ENCODE measurements at regions not wholly inside any gene's neighbourhood (a gene's known extent, or its start where the extent isn't known, plus 50 kb on each side); places are given as distances from the start of the nearest gene placed in this dataset.

DNA sequence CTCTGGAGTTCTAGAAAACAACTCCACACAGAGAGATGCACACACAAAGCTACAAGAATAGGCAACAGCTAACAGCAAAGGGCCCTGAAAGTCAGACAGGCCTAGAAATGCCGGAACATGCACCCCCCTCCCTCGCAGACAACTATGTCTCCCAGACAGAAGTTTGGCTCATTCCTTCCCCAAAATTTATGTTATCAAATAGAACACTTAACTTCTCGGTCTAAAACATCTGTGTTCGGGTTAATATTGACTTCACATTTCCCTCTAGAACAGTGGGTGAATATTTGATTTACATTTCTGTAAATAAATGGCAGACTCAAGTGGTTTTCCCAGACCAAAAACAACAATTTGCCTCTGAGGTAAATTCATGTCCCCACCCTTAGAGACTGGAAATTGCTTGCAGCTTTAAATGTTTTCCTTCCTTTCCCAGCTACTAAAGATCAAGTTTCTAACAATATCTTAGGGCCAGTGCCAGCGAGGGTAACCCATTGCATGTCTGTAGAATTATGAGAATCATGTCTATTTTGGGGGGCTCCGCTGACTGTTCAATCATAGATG is 92.5 kb upstream of the INHBA start:
- DNase-seq (ENCODE audit: low spot score) = no peak

DNA sequence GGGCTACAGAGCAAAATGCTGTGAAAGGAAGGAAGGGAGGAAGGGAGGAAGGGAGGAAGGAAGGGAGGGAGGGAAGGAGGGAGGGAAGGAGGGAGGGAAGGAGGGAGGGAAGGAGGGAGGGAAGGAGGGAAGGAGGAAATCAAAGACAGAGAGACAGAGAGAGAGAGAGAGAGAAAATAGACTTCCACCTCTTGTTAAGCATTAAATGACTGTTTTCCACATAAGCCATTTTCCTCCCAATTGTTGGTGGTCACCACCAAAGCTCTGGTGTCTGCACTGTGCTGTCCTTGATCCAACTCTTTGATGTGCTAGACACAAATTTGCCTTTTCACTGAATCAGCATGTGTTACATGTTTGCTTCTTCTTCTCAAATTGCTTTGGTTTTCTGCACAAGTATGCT is 90.7 kb upstream of the INHBA start:
- DNase-seq (ENCODE audit: low spot score) = no peak

DNA sequence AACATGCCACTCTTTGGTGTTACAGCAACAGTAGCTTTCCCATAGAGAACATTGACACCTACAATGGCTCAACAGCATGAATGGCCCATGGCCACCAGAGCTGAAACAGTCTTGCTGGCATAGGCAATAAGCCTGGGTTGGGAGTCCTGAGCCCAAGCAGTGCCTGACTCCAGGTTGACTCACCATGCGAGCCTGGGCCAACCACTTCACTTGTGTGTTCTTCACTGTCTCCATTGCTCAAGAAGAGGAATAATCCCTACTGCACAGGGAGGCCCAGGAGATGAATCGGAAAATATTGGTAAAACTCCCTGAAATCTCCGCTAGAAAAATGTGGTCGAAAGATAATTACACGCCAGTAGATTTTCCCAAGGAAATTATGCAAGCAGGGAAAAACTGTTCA is 89.2 kb upstream of the INHBA start:
- DNase-seq (ENCODE audit: low spot score) = no peak

DNA sequence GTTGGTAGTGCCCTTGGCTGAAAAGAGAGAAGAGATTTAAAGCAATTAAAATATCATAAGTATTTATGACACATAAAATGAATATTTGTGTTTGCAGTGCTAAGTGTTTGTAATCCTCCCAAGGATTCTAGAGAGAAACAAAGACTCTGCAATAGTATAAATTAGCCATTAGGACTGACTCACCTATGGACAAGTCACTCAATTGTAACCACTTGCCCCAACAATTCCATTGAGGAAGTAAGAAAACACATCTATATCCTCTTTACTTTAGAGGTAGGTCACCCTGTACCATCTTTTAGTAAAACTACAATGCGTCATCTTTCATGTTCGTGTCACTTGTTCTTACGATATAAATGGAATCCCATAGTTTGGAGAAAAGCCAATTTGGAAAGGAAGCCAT is 85.7 kb upstream of the INHBA start:
- no peak for DNase-seq (ENCODE audit: low spot score)

DNA sequence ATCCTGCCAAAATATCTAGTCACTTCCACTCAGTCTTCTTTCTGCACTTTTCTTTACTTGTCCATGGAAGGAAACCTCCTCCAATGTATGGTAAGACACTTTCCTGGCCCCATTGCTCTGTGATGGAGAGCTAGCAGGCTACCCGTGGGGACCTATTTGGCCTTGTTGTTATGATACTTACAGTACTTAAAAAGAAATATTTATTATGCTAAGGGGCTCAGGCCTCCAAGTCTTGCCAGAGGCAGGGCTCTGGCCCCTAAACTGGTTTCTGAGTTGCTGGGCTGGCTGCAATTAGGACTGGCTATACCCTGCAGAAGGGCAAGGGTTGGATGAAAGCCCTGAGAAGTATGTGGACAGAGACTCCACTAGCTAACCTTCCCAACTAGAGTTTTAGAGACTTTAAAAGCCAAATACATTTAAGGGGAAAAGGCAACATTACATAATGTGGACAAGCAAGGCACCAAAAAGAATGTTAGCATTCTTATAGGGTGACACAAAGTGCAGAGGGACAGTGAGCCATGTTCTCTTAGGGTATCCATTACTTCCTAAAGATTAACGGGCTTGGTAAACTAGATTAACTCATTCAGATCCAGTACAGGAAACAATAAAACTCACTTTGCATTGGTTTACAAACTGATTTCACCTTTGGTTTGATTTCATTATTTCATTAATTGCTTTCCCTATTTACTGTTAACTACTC is 84.9 kb upstream of the INHBA start:
- no peak for DNase-seq (ENCODE audit: low spot score)

DNA sequence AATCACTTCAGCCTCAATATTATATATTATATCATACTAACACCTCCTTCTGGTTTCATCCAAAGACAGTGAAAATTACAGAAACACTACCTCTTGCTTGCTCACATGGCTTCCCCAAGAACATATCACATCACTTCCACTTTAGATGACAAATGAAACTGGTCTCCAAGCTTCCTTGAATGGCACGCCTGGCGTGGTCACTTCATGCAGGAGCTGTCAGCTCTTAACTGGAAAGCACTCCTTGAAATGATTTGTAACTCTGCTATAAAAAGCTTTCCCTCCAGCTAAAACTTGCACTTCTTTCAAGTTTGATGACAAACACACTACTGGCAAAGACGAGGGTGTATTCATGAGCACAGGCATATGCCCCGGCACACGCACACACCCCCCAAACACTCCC is 84.1 kb upstream of the INHBA start:
- no peak for DNase-seq (ENCODE audit: low spot score)

DNA sequence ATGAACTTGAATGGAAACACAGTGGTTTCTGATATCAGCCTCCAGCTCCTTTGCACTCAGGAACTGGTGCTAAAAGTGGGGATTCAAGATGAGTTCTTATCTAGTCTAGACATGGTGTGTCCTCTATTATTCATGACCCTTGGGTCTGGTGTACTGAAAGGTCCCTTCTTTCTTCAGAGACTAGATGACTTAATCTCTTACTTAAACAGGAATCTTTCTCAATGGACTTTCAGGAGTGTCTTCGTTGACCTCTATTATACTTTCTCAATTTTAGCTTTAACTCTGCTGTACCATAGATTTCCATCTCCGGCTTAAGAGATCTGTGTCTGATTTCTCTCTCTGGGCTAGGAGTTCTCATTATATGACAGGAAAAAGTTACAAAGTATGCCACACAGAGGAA is 83.5 kb upstream of the INHBA start:
- no peak for DNase-seq (ENCODE audit: low spot score)

DNA sequence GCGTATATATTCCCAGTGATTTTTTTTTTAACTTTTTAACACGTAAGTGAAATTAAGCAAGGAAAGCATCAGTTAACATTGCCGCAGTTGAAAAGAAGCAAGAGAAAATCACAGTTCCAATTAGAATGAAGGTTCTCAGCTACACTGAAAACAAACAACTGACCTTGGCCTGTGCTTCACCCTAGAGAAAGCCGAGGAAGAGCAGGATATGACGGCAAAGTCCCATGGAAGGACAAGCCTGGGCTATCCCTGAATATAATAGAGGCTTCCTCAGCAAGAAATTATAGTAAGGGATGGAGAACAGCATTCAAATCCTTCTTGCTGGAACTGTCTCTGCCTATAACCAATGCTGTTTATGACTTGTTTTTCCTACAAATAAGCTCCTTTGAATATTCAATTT is 83.0 kb upstream of the INHBA start:
- no peak for DNase-seq (ENCODE audit: low spot score)

DNA sequence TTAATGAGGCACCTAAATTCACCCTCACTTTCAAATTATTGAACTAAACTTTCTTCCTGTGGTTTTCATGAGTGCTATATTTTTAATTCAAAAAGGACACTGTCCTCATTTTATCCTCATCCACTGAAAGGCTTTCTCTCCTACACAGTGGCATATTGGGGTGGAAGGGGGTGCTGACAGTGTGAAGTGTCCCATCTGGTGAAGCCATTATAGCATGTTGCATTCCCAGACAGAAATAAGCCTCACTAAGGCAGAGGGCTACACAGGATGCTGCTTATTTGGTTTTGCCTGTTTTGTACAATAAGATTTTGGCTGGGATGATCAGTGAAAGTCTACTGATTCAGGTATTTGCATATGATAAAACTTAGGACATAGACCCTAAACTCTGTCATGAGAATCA is 82.4 kb upstream of the INHBA start:
- no peak for DNase-seq (ENCODE audit: low spot score)

DNA sequence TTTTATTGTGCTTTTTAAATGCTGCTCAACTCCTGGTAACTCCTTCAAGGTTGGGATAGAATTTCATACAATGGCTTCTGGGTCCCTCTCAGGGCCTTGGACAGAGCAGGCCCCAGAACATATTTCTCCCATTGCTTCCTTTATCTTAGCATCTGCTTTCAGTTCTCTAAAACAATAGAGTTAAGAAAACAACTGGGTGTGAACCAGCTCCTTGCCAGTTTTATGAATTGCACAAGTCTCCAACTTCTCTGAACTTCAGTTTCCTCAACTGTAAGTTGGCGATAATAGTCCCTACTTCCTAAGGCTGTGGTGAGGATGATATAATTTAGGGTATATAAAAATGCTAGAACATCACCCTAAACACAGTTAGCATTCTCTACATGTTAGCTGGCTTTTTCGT is 77.0 kb upstream of the INHBA start:
- no peak for DNase-seq (ENCODE audit: low spot score)

DNA sequence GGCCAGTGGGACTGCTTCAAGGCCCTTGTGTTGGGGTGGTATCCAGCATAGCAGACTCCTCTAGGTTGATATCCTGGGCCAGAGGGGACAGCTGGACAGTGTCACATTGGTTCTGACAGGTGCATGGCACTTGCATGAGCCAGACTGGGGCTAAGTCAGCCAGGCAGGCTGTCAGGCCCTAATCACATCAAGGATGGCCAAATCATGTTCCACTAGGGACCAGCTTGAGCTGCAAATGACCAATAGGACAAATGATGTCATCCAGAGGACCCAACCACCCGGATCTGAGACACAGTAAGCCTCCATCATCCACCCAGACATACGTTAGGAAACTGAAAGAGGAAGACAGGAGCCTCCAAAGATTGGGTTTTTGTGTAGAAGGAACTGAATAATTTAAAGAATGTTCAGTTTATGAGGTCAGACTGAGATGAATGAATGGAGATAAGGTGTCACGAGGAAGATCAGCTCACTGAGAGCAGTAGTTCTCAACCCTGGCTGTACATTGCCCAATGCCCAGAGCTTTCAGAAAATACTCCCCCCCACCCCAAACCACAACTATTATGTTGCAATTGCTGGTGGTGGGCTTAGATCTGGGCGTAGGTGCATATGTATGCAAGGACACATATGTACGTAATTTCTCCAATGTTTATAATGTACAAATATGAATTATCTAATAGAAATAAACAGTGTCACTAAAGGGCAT is 75.2 kb upstream of the INHBA start:
- no peak for DNase-seq (ENCODE audit: low spot score)

DNA sequence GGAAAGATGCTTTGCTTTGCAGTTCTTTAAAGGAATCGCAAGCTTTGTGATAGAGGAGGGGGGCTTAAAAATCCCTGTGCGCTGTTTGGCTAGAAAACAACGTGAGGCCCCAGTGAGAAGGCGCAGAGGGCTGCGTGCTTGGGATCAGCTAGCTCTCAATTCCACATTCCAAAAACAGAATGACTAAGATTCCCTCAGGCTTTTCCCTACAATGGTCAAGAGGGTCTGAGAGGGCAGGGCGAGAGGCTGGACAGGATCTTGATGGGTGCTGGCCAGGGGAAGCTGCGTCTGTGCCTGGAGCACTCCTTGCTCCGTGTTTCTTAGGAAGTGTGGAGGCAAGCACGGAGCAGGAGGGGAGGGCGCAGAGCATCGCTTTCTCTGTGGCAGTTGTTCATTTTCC is 72.1 kb upstream of the INHBA start:
- DNase-seq (ENCODE audit: low spot score) = no peak

DNA sequence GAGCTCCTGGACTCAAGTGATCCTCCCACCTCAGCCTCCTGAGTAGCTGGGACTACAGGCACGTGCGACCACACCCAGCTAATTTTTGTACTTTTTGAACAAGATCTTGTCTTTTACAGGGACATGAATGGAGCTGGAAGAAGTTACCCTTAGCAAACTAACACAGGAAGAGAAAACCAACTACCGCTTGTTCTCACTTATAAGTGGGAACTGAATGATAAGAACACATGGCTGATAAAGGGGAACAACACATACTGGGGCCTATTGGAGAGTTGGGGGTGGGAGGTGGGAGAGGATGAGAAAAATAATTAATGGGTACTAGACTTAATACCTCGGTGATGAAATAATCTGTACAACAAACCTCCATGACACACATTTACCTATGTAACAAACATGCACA is 70.9 kb upstream of the INHBA start:
- DNase-seq (ENCODE audit: low spot score) = no peak

DNA sequence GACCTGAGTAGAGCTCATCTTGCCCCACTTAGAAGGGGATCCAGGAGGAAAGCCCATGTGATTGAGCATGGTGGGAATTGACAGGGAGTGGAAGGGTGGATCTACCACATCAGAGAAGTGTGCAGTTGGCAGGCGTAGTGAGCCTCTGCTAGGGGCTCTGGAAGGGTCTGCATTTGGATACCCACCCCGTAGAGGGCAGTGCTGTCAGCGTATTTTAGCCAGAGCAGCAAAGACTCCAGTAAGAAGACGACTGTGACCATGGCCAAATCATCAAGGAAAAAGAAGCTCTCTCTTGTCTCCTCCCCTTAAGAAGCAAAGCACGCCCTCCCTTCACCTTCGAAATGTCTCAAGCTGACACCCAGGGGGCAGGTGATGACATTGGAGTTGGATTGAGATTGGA is 68.8 kb upstream of the INHBA start:
- DNase-seq (ENCODE audit: low spot score) = no peak

DNA sequence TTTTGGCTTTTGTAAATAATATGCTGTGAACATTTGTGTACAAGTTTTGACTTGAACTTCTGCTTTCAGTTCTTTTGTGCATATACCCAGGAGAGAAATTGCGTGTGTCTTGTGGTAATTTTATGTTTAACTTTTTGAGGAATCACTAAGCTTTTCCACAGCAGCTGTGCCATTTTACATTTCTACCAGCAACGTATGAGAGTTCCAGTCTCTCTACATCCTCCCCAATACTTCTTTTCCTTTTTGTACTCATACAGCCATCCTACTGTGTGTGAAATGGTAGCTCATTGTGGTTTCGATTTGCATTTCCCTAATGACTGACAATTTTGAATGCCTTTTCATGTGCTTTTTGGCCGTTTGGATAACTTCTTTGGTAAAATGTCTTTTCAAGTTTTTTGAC is 66.3 kb upstream of the INHBA start:
- no peak for DNase-seq (ENCODE audit: low spot score)

DNA sequence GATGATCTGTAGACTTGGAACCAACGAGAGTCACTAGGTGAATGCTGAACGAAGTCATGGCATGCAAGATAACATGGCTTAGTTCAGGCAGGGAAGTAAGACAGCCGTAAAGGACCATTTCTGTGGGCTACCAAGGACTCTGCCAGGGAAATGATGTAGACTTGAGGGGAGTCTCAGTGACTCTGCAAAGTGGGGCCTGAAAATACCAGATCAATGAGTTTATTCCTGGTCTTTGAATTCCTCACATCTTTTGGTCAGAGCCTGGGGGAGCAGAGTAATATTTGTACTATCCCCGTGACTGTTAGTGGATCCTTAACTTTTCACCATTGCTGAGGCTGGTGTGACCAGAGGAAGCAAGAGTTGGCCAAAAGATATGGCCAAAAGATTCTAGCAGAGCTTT is 60.7 kb upstream of the INHBA start:
- DNase-seq (ENCODE audit: low spot score) = no peak

DNA sequence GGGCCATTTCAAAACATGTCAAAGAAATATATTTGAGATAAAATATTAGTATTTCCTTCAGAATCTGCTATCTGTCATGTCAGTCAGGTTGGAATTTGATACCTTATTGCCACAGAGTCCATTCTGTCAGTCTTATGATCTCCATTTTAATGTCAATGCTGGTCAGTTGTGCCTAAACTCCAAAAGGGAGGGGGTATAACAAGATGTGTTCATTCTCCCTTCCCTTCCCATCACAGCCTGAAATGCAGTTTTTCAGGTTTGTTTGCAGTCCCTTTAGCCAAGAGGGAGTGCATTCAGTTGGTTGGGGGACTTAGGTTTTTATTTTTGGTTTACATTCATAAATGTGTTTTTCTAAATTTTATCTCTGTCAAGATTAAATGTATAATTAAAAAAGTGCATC is 59.8 kb upstream of the INHBA start:
- DNase-seq (ENCODE audit: low spot score) = no peak

DNA sequence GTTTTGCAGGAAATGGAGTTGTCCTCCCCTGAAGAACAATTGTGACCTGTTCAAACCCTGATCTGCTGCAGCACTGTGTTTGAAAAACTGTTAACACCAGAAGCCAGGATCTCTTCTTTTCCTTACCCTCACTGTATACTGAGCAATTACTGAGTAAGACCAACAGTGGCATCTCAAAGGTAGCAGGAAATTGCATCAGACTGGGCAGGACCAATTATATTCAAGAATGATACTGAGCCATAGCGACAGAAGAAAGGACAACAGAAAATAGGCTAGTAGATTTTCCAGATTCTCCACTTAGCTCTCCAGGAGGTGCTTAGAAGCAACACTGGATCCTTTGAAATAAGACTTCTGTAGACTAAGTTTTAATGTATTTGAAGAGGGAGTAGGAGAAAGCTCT is 57.4 kb upstream of the INHBA start:
- DNase-seq (ENCODE audit: low spot score) = no peak

DNA sequence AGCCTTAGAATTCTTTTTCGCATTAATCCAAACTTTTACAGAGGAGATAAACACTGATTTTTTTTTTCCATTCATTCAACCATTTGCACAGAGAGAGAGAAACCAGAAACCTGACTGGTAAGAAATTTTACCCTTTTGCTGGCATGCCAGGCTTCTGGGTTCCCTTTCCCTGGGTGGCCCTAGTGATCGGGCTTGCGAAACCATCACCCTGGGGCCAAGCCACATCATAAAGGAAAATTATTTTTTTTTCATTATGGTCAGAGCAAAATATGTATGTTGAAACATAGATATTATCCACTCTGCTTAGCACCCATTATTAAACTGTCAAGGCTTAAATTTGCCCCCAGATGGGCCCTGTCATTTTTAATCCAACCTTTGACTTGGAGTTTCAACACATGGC is 55.4 kb upstream of the INHBA start:
- DNase-seq (ENCODE audit: low spot score) = no peak

DNA sequence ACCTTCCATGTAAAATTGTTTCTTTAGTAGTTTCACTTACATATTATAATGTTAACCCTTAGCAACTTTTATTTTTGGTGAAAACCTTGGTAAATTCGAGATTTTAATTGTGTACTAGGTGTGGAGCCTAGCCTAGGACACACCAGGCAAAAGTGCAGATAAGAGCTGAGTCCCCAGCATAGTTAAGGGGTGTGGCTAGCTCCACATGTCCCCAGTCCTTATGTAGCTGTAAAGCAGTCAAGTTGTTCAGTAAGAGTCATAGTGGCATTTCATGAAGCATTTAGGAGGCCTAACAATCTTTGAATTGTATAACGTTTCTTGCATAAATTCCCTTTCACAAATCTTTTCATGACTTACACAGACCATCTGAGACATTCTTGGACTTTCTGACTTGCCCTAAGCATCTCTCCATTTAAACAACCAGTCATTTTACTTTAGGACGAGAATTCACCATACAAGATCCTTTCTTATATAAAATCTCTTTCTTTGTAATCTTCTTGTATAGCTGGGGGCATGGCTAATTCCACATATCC is 53.8 kb upstream of the INHBA start:
- DNase-seq (ENCODE audit: low spot score) = no peak

DNA sequence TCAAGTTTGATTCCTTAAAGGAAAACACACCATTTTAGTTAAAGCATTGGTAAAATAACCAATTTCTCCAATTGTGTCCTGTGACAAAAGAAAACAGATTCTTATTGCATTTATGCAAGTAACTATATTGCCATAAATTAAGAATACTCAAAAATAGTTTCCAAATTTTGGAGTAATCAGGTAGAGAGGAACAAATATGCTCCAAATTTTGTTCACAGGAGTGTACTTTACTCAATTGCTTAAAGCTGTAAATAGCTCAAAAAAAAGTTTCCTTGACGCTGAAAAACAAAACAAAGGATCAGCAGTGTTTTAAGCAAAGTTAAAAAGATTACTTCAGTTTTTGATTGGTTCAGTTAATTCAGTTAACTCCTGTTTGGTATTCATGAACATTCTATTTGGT is 52.2 kb upstream of the INHBA start:
- no peak for DNase-seq (ENCODE audit: low spot score)

DNA sequence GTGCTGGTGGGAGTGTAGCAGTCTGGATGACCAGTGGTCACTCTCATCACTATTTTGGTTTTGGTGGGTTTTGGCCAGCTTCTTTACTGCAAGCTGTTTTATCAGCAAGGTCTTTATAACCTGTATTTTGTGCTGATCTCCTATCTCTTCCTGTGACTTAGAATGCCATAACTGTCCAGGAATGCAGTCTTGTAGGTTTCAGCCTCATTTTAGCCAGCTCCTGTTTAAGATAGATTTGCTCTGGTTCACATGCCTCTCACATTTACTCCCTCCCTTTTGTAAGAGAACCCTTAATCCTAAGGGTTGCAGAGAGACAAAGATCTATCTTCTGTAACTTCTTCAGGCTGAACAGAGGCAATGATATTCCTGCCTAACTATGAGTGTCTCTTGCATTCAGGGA is 51.2 kb upstream of the INHBA start:
- DNase-seq (ENCODE audit: low spot score) = no peak
